ENCODE measurements at regions not wholly inside any gene's neighbourhood (a gene's known extent, or its start where the extent isn't known, plus 50 kb on each side); places are given as distances from the start of the nearest gene placed in this dataset.
"Not testable (repeated sequence)": the region's sequence is repeated elsewhere in the genome, so short reads cannot be mapped to it uniquely, and the experiment has no call there.

GRCh38 chr7:81333004-81333403 is 414.2 kb upstream of the SEMA3C start:
- no peak for DNase-seq

DNA sequence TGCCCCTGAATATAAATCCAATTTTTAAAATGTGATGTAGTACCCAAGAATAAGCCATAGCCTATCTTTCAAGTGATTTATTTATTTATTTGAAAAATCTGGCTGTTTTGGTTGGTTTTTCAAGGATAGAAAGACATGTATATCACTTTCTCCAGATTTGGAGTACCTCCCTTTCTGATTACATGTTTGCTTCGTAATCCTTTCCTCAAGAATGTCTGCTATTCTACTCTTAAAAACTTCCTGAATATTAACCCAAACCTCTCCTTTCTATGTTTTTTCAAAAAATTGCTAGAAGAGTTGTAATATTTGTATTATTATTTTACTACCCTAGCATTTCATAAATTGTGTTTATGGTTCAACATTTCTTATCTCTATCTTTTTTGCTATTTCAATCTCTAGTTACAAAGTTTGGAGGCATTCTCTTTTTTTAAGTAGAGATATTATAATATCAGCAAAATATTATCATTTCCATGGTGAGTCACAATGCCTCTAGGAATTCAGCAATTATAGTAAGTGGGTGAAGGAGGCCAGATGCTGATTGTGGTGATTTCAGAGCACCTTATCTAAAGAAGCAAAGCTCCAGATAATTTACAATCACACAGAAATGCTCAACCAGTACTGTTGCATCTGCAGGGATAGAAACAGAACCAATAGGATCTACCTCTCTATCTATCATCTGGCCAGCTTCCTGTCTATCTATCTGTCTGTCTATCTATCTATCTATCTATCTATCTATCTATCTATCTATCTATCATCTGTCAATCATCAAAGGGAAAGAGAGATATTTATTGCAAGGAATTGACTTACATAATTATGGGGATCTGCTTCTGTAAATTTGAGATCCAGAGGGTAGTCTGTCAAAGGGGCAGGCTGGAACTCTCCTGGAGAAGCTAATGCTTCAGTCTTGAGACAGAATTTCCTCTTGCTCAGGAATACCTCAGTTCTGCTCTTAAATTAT is 412.5 kb upstream of the SEMA3C start:
- no peak for DNase-seq

DNA sequence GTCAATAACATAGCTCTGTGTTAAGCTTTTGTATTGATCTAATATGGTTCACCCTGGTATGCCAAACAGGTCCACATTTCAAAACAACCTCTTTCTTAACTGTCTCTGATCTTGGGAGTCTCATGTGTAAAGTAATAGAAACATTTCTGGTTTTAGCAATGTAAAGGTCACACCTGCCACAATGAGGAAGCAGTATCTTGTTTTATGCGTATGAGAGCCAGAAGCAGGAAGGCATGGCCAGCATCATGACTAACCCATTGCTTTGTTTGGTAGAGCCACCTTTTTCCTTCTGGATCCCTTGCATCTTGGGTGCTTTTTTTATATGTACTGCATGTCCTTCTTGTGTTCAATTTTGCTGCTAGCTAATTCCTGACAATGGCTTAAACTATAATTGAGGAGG is 411.3 kb upstream of the SEMA3C start:
- no peak for DNase-seq

GRCh38 chr7:81327468-81328266 is 408.8 kb upstream of the SEMA3C start:
- no peak for DNase-seq

- DNase-seq, result no peak
These were observed 403.1 kb upstream of the SEMA3C start for GRCh38 chr7:81321949-81322348.

DNA sequence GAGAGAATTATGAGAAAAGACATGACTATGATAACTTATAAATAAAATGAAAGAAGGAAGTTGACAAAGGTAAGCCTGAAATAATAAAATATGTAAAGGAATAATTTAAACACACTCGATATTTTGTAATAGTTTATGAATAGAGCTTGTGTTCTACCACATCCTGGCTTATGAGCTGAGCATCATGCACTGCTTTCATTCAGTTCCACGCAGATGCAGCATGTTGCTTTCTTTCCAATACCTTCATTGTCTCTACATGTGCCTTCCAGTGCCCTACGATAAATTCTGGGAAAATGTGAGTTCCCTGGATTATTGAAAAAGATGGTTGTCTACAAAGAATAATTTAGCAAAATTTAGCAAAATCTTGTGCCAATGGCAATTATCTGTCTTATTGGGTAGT is 398.9 kb upstream of the SEMA3C start:
- DNase-seq, result no peak

- DNase-seq, result no peak
These were observed 389.9 kb upstream of the SEMA3C start for GRCh38 chr7:81308643-81309322.

- DNase-seq, result no peak
These were observed 383.0 kb upstream of the SEMA3C start for GRCh38 chr7:81301815-81302214.

- no peak for DNase-seq
These were observed 381.9 kb upstream of the SEMA3C start for GRCh38 chr7:81300753-81301152.

DNA sequence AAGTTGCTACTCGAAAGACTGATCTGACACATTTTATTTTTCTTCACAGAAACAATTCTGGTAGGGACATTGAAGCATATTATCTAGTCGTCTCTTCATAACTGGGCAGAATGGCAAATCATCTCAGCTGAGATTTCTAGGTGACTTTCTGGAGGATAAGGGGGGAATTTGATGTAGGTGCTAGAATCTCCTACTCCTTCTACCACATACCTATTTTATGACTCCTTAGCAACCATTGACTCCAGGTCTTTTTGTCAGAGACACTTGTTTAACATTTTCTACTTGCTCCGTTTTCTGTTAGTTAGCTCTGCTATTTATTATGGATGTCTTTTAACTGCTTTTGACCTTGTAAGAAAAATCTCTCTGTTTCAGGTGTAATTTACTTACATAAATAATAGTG is 380.9 kb upstream of the SEMA3C start:
- DNase-seq, result no peak

DNA sequence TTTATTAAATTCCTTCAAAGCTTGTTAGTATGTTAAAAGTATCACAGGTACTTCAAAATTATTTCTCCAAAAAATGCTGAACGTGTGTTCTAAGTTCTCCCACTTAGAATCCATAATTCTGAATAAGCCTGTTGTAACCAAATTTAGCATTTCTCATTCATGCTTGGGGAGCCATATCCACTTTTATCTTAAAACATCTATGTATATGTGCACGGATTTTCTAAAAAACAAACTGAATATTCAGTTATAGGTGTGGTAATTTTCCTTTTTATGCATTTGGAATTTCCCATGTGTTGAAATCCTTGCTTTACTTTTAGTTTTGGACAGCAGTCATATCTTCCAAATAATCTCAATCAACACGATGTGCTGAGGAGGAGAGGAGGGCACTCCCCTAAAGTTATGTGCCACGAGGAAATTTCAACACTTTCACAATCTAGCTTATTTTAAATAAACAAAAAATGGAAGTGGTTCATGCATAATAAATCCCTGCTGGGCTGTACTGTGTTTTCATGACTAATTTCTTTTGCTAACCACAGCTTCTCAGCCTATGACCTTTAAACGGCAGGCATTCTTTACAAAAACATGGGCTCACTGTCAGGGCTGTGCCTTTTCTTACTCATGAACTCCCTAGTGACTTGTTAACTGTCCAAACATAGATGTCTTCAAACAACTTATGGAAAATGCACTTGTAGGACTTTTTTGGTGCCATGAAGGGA is 380.3 kb upstream of the SEMA3C start:
- DNase-seq, result no peak

- DNase-seq, result no peak
These were observed 378.5 kb upstream of the SEMA3C start for GRCh38 chr7:81297317-81297716.

DNA sequence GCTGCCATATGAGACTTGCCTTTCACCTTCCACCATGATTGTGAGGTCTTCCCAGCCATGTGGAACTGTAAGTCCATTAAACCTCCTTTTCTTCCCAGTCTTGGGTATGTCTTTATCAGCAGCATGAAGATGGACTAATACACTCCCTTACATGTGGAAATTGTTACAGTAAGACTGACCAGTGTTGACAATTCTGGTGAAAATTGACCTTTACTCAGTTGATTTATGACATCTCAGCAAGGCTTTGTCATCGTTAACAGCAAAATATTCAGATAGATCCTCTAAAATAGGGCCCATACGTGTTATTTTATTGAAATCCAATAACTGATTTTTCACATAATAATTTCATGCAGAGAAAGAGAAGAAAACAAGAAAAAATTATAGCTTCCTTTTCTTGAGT is 377.9 kb upstream of the SEMA3C start:
- DNase-seq, result no peak

- no peak for DNase-seq
These were observed 376.2 kb upstream of the SEMA3C start for GRCh38 chr7:81294897-81295515.

- no peak for DNase-seq
These were observed 375.0 kb upstream of the SEMA3C start for GRCh38 chr7:81293806-81294205.

- not testable (repeated sequence) for DNase-seq
These were observed 367.9 kb upstream of the SEMA3C start for GRCh38 chr7:81286754-81287153.

DNA sequence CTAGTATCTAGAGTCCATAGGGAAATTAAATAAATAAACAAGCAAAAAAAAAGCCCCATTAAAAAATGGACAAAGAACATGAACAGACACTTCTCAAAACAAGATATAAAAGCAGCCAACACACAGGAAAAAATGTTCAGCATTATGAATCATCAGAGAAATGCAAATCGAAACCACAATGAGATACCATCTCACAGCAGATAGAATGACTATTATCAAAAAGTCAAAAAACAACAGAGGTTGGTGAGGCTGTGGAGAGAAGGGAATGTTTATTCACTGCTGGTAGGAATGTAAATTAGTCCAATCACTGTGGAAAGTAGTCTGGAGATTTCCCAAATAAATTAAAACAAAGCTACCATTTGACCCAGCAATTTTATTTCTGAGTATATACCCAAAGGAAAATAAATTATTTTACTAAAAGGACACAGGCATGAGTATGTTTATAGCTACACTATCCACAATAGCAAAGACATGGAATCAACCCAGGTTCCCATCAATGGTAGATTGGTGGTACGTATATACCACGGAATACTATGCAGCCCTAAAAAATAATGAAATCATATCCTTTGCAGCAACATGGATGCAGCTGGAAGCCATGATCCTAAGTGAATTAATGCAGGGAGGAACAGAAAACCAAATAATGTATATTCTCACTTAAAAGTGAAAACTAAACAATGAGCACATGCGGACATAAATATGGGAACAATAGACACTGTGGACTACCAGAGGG is 366.5 kb upstream of the SEMA3C start:
- DNase-seq, result no peak

DNA sequence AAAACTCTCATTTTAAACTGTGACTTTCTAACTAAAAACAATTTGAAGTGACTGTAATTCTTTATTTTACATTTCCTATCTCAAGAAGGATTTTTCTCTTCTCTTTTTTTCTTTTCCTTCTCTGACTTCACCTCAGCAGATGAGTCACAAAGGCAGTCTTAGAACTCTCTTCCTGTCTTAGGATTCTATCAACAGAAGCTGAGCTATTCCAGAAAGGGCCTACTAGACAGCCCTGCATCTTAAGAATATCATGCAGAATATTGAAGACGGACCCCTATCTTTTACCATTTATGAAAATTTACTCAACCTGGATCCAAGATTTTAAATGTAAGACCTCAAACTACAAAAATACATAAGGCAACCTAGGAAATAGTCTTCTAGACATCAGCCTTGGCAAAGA is 365.7 kb upstream of the SEMA3C start:
- DNase-seq, result no peak

GRCh38 chr7:81280531-81280930 is 361.7 kb upstream of the SEMA3C start:
- no peak for DNase-seq

- DNase-seq, result no peak
These were observed 358.8 kb upstream of the SEMA3C start for GRCh38 chr7:81277691-81278090.

DNA sequence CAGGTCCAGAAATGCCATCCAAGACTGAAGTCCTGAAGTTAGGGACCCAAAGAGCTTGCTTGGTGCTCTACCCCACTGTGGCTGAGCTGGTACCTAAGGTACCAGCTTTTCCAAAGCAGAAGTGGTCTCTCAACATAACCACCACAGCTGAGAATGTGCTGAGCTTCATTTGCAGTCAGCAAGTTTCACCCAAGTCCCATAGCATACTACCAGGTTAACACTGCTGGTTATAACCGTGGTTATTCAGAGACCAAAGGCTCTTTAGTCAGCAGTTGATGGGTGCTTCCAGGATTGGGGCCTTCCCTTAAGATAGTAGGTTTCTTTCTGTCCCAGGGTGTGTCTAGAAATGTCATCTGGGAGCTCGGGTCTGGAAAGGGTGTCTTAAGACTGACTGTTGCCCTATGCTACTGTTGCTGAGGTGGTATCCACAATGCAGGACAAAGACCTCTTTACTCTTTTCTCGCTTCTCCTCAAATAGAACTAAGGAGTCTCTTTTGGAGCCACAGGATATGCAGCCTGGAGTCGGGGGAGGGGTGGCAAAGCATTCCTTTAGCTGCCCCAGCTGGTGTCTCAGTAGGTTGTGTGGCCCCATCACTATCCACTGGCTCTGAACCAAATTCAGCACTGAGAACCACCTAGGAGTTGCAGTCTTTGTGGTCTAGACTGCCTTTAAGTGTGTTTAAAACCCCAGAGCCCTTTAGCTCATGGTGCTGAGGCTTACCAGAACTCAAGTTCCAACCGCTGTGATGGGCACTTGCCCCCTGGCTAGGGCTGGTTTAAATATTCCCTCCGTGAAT is 354.9 kb upstream of the SEMA3C start:
- no peak for DNase-seq

Data from stimulated activated CD8-positive, alpha-beta memory T cell treated with anti-CD3 and anti-CD28 coated beads, Interleukin-4, amount 100 ng/mL, for 48 hours (primary cell).